ENCODE measurements at regions not wholly inside any gene's neighbourhood (a gene's known extent, or its start where the extent isn't known, plus 50 kb on each side); places are given as distances from the start of the nearest gene placed in this dataset.

- Histone ChIP-seq H3F3A (ENCODE audit: control insufficient read depth, insufficient read depth) (no peaks in the 10 kb centered on the region), H3K27me3 (ENCODE audit: control insufficient read depth, low read length) (no peaks in the 10 kb centered on the region), H4K20me1 (ENCODE audit: control insufficient read depth, insufficient read depth, low read depth, low read length) (no peaks in the 10 kb centered on the region), H3K36me3 (ENCODE audit: control insufficient read depth, low read length) (no peaks in the 10 kb centered on the region), H3K27ac (ENCODE audit: low read depth, low read length) (no peak overlapping the region), H3K79me2 (ENCODE audit: control insufficient read depth, low read length) (no peaks in the 10 kb centered on the region), H3K4me3 (ENCODE audit: low read length) (no peak overlapping the region), H3K4me2 (ENCODE audit: low read length) (no peak overlapping the region), H3K9me2 (replicated peaks; ENCODE audit: control insufficient read depth, low read length) (no peaks in the 10 kb centered on the region), H3K4me1 (ENCODE audit: control insufficient read depth, low read length) (no peaks in the 10 kb centered on the region), H3K9me3 (ENCODE audit: control insufficient read depth, insufficient read depth, low read length) (no peaks in the 10 kb centered on the region)
- no peak for TF ChIP-seq EZH2phosphoT487 (IDR thresholded peaks at IDR 0.05; ENCODE audit: borderline replicate concordance, low read length)
- TF ChIP-seq, protein P1, sequence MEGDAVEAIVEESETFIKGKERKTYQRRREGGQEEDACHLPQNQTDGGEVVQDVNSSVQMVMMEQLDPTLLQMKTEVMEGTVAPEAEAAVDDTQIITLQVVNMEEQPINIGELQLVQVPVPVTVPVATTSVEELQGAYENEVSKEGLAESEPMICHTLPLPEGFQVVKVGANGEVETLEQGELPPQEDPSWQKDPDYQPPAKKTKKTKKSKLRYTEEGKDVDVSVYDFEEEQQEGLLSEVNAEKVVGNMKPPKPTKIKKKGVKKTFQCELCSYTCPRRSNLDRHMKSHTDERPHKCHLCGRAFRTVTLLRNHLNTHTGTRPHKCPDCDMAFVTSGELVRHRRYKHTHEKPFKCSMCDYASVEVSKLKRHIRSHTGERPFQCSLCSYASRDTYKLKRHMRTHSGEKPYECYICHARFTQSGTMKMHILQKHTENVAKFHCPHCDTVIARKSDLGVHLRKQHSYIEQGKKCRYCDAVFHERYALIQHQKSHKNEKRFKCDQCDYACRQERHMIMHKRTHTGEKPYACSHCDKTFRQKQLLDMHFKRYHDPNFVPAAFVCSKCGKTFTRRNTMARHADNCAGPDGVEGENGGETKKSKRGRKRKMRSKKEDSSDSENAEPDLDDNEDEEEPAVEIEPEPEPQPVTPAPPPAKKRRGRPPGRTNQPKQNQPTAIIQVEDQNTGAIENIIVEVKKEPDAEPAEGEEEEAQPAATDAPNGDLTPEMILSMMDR (IDR thresholded peaks at IDR 0.05; ENCODE audit: low read depth, low read length, poor library complexity, severe bottlenecking) = no peak
Observed at GRCh38 chr10:128712661-128713400, 586.6 kb upstream of the MKI67 start.

- Histone ChIP-seq H3K9me3 (ENCODE audit: control insufficient read depth, insufficient read depth, low read length) (no peaks in the 10 kb centered on the region), H3K9me2 (replicated peaks; ENCODE audit: control insufficient read depth, low read length) (no peaks in the 10 kb centered on the region), H3K36me3 (ENCODE audit: control insufficient read depth, low read length) (no peaks in the 10 kb centered on the region), H3K27me3 (ENCODE audit: control insufficient read depth, low read length) (no peaks in the 10 kb centered on the region), H3K4me1 (ENCODE audit: control insufficient read depth, low read length) (no peaks in the 10 kb centered on the region), H4K20me1 (ENCODE audit: control insufficient read depth, insufficient read depth, low read depth, low read length) (no peaks in the 10 kb centered on the region), H3K27ac (ENCODE audit: low read depth, low read length) (no peak overlapping the region), H3F3A (ENCODE audit: control insufficient read depth, insufficient read depth) (no peaks in the 10 kb centered on the region), H3K4me2 (ENCODE audit: low read length) (no peak overlapping the region), H3K4me3 (ENCODE audit: low read length) (no peak overlapping the region), H3K79me2 (ENCODE audit: control insufficient read depth, low read length) (no peaks in the 10 kb centered on the region)
- TF ChIP-seq, protein P1 (IDR thresholded peaks at IDR 0.05; ENCODE audit: low read depth, low read length, poor library complexity, severe bottlenecking) = no peak
- no peak for TF ChIP-seq EZH2phosphoT487 (IDR thresholded peaks at IDR 0.05; ENCODE audit: borderline replicate concordance, low read length)
Observed at GRCh38 chr10:128713471-128713870, 587.2 kb upstream of the MKI67 start.

DNA sequence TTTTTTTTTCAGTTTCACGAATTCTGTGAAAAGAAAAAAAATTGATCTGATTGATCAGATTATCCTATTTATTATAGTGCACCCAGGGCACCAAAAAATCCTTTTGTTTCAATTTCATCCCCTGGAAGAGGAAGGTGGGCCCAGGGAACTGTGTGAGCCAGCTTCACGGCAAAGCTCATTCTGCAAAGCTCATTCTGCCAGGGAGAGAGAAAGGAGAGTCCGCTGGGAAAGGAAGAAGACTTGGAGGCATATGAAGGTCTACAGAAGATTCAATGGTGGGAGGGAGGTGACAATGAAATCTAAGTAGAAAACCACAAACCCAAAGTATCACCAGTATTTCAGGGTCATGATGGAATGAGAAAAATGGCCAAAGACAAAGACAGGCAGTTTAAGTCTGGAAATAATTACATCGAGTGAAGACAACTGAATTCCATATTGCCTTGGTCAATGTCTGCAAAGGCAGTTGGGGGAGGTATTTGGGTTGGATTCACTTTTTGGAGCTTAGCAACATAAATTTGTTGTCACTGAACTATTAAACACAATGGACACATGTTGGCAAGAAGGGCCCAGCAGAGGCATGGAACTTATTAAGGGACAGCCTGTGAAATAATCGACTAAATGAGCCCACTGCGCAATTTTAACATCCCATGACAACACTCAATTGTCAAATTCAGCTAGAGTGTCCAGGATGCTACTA, 587.8 kb upstream of the MKI67 start:
- no peak overlapping the region for H3K27ac ChIP-seq (ENCODE audit: low read depth, low read length)
- H3K79me2 ChIP-seq (ENCODE audit: control insufficient read depth, low read length) = no peaks in the 10 kb centered on the region
- H3K9me3 ChIP-seq (ENCODE audit: control insufficient read depth, insufficient read depth, low read length) = no peaks in the 10 kb centered on the region
- no peaks in the 10 kb centered on the region for H3K9me2 ChIP-seq (replicated peaks; ENCODE audit: control insufficient read depth, low read length)
- no peaks in the 10 kb centered on the region for H3K4me1 ChIP-seq (ENCODE audit: control insufficient read depth, low read length)
- H3K4me2 ChIP-seq (ENCODE audit: low read length) = no peak overlapping the region
- TF ChIP-seq, protein P1 (IDR thresholded peaks at IDR 0.05; ENCODE audit: low read depth, low read length, poor library complexity, severe bottlenecking) = no peak
- TF ChIP-seq EZH2phosphoT487 (IDR thresholded peaks at IDR 0.05; ENCODE audit: borderline replicate concordance, low read length) = no peak
- no peaks in the 10 kb centered on the region for H3K27me3 ChIP-seq (ENCODE audit: control insufficient read depth, low read length)
- no peaks in the 10 kb centered on the region for H4K20me1 ChIP-seq (ENCODE audit: control insufficient read depth, insufficient read depth, low read depth, low read length)
- no peak overlapping the region for H3K4me3 ChIP-seq (ENCODE audit: low read length)
- no peaks in the 10 kb centered on the region for H3F3A ChIP-seq (ENCODE audit: control insufficient read depth, insufficient read depth)
- H3K36me3 ChIP-seq (ENCODE audit: control insufficient read depth, low read length) = no peaks in the 10 kb centered on the region

Measured in DOHH2 (cell line).